Vagina (tissue), 2 donors: ENCODE measurements at regions not wholly inside any gene's neighbourhood (a gene's known extent, or its start where the extent isn't known, plus 50 kb on each side); places are given as distances from the start of the nearest gene placed in this dataset.

Experiments
- DNase-seq, 2 donors: peaks; one replicate each; pipeline ENCODE4 v3.0.0-alpha.2; 2017; ENCODE audit errors: extremely low spot score in 2 of 2
- H3K27ac ChIP-seq: fragments of 200-600 bp; sonication (generic); one replicate; pipeline ENCODE4 v1.5.1; 2019
- H3K27me3 ChIP-seq: fragments of 200-600 bp; sonication (generic); one replicate; pipeline ENCODE4 v1.5.1; 2019
- H3K36me3 ChIP-seq, 2 donors: fragments of 200-600 bp; sonication (generic); one replicate each; pipeline ENCODE4 v1.5.1; 2017 to 2019
- H3K4me1 ChIP-seq: fragments of 200-600 bp; sonication (generic); one replicate; pipeline ENCODE4 v1.5.1; 2019
- H3K4me3 ChIP-seq, 2 donors: fragments of 200-600 bp; sonication (generic); 1 replicate in 1 of 2; 2 replicates in 1 of 2; pipeline ENCODE4 v1.5.1; 2016 to 2019
- H3K9me3 ChIP-seq: fragments of 200-600 bp; sonication (generic); one replicate; pipeline ENCODE4 v1.5.1; 2019
- POLR2A ChIP-seq, 2 donors: fragments of 450-650 bp; IDR thresholded peaks; one replicate each; pipeline ENCODE4 v1.6.1; 2017; ENCODE audit warnings: antibody characterized with exemption in 2 of 2, mild to moderate bottlenecking in 2 of 2, moderate library complexity in 2 of 2
- POLR2AphosphoS5 ChIP-seq, 2 donors: sonication (generic); formaldehyde crosslinking; IDR thresholded peaks; one replicate each; pipeline ENCODE4 v1.9.0; 2017; ENCODE audit warnings: antibody characterized with exemption in 2 of 2, mild to moderate bottlenecking in 2 of 2, low read depth in 1 of 2; ENCODE audit not compliant: insufficient read depth in 1 of 2
- intact Hi-C: fragments of 100-400 bp; cut with DNase I; formaldehyde crosslinking; loops from one replicate; pipeline ENCODE4 v1.15.1; 2023
- TF ChIP-seq, protein P1 (sequence below), 3 experiments: fragments of 450-650 bp in 2 of 3; fragments of 200-600 bp in 1 of 3; sonication (generic) in 1 of 3; IDR thresholded peaks; one replicate each; pipeline ENCODE4 v1.5.1; 2017 to 2019; ENCODE audit warnings: antibody characterized with exemption in 3 of 3, mild to moderate bottlenecking in 2 of 3, moderate library complexity in 2 of 3

DNA sequence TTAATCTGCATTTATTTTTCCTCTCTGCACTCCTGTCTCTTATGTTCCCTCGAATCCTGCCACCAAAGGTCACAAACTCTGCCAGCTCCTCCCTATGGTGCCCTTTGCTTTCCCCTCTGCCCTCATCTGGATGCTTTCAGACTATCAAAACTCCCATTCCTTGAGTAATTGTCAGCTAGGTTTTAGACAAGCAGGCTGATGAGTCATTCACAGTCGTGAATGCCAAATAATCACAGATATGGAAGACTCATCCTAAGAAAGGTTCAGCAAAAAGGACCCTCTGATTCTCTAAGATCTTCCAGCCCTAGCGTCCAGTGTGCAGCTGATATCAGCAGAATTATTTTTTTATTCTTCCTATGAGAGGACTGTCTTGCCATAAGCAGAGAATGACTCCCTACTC, 104.5 kb upstream of the NUDT12 start:
- TF ChIP-seq, protein P1, sequence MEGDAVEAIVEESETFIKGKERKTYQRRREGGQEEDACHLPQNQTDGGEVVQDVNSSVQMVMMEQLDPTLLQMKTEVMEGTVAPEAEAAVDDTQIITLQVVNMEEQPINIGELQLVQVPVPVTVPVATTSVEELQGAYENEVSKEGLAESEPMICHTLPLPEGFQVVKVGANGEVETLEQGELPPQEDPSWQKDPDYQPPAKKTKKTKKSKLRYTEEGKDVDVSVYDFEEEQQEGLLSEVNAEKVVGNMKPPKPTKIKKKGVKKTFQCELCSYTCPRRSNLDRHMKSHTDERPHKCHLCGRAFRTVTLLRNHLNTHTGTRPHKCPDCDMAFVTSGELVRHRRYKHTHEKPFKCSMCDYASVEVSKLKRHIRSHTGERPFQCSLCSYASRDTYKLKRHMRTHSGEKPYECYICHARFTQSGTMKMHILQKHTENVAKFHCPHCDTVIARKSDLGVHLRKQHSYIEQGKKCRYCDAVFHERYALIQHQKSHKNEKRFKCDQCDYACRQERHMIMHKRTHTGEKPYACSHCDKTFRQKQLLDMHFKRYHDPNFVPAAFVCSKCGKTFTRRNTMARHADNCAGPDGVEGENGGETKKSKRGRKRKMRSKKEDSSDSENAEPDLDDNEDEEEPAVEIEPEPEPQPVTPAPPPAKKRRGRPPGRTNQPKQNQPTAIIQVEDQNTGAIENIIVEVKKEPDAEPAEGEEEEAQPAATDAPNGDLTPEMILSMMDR (IDR thresholded peaks at IDR 0.05) = no peak
- TF ChIP-seq POLR2AphosphoS5 (IDR thresholded peaks at IDR 0.05; ENCODE audit: insufficient read depth in 1 of 2, low read depth in 1 of 2) (no peak), POLR2A (IDR thresholded peaks at IDR 0.05) (no peak)
- Histone ChIP-seq H3K27ac (no peak overlapping the region), H3K27me3 (no peaks in the 10 kb centered on the region), H3K36me3 (no peaks in the 10 kb centered on the region), H3K4me1 (no peaks in the 10 kb centered on the region), H3K9me3 (no peaks in the 10 kb centered on the region), H3K4me3 (no peak overlapping the region)
- no peak for DNase-seq
- intact Hi-C loops = no loop called here

DNA sequence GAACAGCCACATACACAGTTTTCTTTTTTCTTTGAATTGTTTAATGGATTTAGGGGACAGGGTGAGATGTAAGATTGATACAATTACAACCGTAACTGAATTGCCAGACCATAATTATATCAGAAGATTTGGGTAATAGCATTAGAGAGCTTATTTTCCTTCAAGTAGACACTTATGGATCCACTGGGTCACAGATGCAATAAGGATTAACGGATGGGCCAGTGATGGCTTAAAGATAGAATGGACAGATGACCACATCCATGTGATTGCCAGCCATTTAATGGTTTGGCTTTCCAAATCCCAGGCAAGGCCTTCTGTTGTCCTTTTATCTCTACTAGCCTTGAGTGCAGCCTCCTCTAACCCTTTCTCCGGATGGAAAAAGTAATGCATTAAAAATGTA, 94.7 kb upstream of the NUDT12 start:
- Histone ChIP-seq H3K27me3 (no peaks in the 10 kb centered on the region), H3K4me1 (no peaks in the 10 kb centered on the region), H3K36me3 (no peaks in the 10 kb centered on the region), H3K4me3 (no peak overlapping the region), H3K9me3 (no peaks in the 10 kb centered on the region), H3K27ac (no peak overlapping the region)
- TF ChIP-seq POLR2A (IDR thresholded peaks at IDR 0.05) (no peak), POLR2AphosphoS5 (IDR thresholded peaks at IDR 0.05; ENCODE audit: insufficient read depth in 1 of 2, low read depth in 1 of 2) (no peak)
- TF ChIP-seq, protein P1 (IDR thresholded peaks at IDR 0.05) = no peak
- no peak for DNase-seq
- intact Hi-C loops = no loop called here

DNA sequence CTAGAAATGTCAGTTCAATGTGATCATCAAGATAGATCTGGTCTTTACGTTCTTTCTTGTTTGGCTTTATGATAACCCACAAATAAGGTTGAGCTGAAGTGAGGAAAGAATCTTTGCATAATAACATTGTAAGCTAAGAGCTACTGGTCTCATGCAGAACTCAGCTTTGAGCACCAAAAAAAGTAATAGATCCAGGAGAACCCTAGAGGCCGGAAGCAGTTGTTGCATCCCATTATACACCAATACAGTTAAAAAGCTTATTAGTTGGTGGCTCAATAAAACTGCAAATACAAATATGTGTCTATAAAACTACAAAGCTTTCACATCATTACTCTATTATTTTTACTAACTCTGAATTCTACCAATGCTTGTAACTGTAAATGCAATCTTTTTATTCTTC, 85.5 kb upstream of the NUDT12 start:
- no peaks in the 10 kb centered on the region for H3K36me3 ChIP-seq
- no peak overlapping the region for H3K4me3 ChIP-seq
- no peak for TF ChIP-seq POLR2A (IDR thresholded peaks at IDR 0.05)
- no peak overlapping the region for H3K27ac ChIP-seq
- no peaks in the 10 kb centered on the region for H3K9me3 ChIP-seq
- no peaks in the 10 kb centered on the region for H3K4me1 ChIP-seq
- intact Hi-C loops = no loop called here
- H3K27me3 ChIP-seq = no peaks in the 10 kb centered on the region
- no peak for DNase-seq

DNA sequence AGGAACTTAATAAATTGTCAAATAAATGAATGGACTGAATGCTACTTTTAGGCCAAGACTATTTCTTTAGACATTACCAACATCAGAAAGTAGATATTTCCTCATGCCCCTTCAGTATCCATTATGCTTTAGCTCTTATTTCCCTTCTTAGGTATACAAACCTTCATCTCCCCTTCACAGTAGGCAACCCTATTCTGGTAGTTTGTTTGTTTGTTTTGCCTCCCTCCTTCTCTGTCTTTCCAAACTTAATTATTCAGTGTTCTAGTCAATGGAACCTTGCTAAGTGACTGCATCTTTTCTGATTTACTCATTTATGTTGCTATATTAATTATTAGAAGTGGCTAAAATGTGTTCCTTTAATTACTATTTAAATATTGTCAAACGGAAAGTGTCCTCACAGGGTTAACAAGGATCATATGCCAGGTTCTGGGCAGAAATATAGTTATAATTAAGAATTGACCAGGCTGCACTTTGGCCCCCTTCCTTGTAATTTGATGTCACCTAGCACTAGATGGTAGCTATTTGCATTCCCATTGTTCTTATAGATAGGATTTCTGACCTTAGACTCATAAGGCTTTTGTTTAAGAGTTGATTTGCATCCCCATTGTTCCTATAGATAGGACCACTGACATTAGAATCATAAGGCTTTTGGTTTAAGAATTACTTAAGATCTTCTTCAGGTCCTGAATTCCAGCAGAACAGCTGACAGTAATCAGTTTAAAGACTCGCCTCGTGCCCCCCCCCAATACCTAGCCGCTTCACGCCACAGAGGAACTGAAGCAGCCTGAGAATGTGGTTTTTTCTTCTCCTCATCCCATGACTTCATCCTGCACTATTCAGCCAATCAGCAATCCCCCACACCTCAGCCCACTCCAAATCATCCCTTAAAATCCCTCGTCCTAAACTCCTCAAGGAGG, 84.4 kb upstream of the NUDT12 start:
- no peak for TF ChIP-seq POLR2A (IDR thresholded peaks at IDR 0.05)
- no peak for TF ChIP-seq POLR2AphosphoS5 (IDR thresholded peaks at IDR 0.05; ENCODE audit: insufficient read depth in 1 of 2, low read depth in 1 of 2)
- TF ChIP-seq, protein P1 (IDR thresholded peaks at IDR 0.05) = no peak

DNA sequence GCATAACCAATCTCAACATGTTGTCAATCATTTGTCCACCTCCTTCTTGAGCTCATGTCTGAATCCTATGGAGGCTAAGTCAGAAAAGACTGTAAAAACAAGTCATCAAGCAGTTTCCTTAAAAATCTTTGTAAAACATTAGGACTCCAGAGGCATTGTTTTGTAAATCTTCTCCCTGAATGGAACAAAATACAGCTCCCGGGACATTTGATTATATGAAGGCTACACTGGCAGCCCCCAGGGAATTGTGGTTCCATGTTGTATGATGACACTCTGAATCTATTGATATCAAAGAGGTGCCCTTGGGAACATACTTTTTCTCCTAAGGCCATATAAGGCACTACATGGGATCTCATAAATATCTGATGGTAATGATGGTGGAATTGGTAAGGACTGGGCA, 83.2 kb upstream of the NUDT12 start:
- no peaks in the 10 kb centered on the region for H3K4me1 ChIP-seq
- no peaks in the 10 kb centered on the region for H3K27me3 ChIP-seq
- H3K27ac ChIP-seq = no peak overlapping the region
- intact Hi-C loops = no loop called here
- DNase-seq = no peak
- TF ChIP-seq, protein P1 (IDR thresholded peaks at IDR 0.05) = no peak
- no peak for TF ChIP-seq POLR2AphosphoS5 (IDR thresholded peaks at IDR 0.05; ENCODE audit: insufficient read depth in 1 of 2, low read depth in 1 of 2)
- no peak for TF ChIP-seq POLR2A (IDR thresholded peaks at IDR 0.05)
- no peaks in the 10 kb centered on the region for H3K9me3 ChIP-seq
- H3K4me3 ChIP-seq = no peak overlapping the region
- no peaks in the 10 kb centered on the region for H3K36me3 ChIP-seq

More for the DNA sequence above, 84.4 kb upstream of the NUDT12 start:
- H3K27me3 ChIP-seq = no peaks in the 10 kb centered on the region
- no peak overlapping the region for H3K27ac ChIP-seq
- no peaks in the 10 kb centered on the region for H3K4me1 ChIP-seq
- no peaks in the 10 kb centered on the region for H3K9me3 ChIP-seq
- DNase-seq = no peak
- H3K4me3 ChIP-seq = no peak overlapping the region
- intact Hi-C loops = no loop called here
- no peaks in the 10 kb centered on the region for H3K36me3 ChIP-seq
